ENCODE measurements at regions not wholly inside any gene's neighbourhood (a gene's known extent, or its start where the extent isn't known, plus 50 kb on each side); places are given as distances from the start of the nearest gene placed in this dataset.

DNA sequence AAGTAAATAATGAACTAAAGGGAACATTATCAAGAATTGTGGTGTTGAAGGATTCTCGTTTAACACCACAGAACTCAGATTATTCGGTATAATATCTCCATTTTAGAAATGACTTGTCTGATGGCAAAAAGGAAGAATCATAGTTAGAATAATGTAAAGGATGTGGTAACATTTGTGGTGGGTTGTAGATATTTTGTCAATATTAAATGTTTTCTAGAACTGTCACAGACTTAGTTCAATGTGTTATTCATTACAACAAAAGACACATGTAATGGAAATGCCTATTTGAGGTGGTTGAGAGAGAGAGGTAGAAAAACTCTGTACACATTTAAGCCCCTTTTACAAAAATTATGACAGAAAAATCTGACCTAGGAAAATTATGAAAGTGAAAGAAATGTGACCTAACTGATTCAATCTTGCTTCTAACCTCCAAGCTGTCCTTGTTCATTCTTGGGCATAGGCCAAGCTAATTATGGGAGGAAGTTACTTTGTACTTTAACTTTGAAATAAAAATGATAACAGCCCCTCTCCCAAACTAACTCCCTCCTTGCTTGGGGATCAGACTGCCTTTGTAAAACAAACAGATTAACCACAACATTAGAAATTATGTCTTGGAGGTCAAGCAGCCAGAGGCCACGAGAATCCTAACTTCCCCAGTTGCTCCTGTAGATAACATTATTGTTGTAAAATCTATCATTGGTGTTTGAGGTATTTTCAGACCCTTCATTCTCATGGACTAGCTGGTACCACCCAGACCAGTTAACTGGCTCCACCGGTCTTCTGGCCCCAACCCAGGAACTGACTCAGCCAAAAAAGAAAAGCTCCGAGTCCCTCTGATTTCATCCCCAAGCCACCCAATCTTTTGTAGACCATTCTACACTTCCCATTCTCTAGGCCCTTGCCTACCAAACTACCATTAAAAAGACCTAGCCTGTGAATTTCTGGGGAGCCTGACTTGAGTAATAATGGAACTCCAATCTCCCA lies 1287.8 kb upstream of the CDH8 start:
- no peak overlapping the region for H3K4me3 ChIP-seq (ENCODE audit: low read depth, low read length)
- in situ Hi-C loops (cut with HindIII; ENCODE audit: low sequenced_read_pairs) = no loop called here
- DNase-seq (ENCODE audit: low read depth, low spot score) = no peak
- TF ChIP-seq CTCF (IDR thresholded peaks at IDR 0.05; ENCODE audit: low read depth, low read length) = no peak

DNA sequence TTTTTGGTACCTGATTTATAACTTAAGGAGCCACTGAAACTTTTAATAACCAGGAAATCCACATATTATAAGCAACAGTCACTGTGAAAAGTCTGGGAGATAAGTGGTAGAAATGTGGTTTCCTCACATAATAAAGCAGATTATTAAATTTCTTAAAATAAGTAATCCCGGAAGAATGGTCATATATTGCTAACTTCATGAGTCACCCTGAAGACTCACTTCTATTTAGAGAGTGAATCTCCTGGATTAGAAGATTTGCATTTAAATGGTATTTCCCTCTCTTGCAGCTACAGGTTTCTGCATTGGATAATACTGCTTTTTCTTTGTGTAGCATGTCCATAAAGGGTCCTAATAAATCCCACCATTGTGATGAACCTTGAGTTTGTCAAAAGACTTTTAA lies 1286.8 kb upstream of the CDH8 start:
- TF ChIP-seq CTCF (IDR thresholded peaks at IDR 0.05; ENCODE audit: low read depth, low read length) = no peak
- H3K4me3 ChIP-seq (ENCODE audit: low read depth, low read length) = no peak overlapping the region
- in situ Hi-C loops (cut with HindIII; ENCODE audit: low sequenced_read_pairs) = no loop called here
- DNase-seq (ENCODE audit: low read depth, low spot score) = no peak

- no peak for DNase-seq (ENCODE audit: low read depth, low spot score)
- no peak for TF ChIP-seq CTCF (IDR thresholded peaks at IDR 0.05; ENCODE audit: low read depth, low read length)
- in situ Hi-C loops (cut with HindIII; ENCODE audit: low sequenced_read_pairs) = no loop called here
- H3K4me3 ChIP-seq (ENCODE audit: low read depth, low read length) = no peak overlapping the region
These were observed 1279.0 kb upstream of the CDH8 start for GRCh38 chr16:63315229-63315628.

GRCh38 chr16:63312346-63312745 lies 1276.1 kb upstream of the CDH8 start:
- no peak for DNase-seq (ENCODE audit: low read depth, low spot score)
- H3K4me3 ChIP-seq (ENCODE audit: low read depth, low read length) = no peak overlapping the region
- in situ Hi-C loops (cut with HindIII; ENCODE audit: low sequenced_read_pairs) = no loop called here
- TF ChIP-seq CTCF (IDR thresholded peaks at IDR 0.05; ENCODE audit: low read depth, low read length) = no peak

DNA sequence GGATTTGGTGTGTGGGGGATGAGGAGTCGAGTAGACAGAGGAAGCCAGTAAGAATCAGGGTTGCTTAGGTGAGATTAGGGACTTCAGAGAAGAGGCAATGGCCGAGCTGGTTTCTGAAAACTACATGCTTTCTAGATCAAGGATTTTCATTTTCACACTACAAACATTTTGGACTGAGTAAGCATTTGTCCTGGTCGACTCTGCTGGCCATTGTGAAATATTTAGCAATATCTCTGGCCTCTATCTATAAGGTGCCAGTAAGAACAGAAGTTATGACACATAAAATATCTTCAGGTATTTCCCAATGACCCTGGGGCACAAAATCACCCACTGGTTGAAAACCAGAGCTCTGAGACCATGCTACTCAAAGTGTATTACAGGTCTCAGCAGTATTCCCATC lies 1275.1 kb upstream of the CDH8 start:
- no peak for DNase-seq (ENCODE audit: low read depth, low spot score)
- H3K4me3 ChIP-seq (ENCODE audit: low read depth, low read length) = no peak overlapping the region
- TF ChIP-seq CTCF (IDR thresholded peaks at IDR 0.05; ENCODE audit: low read depth, low read length) = no peak
- in situ Hi-C loops (cut with HindIII; ENCODE audit: low sequenced_read_pairs) = no loop called here

GRCh38 chr16:63302811-63303210 lies 1266.6 kb upstream of the CDH8 start:
- no peak for TF ChIP-seq CTCF (IDR thresholded peaks at IDR 0.05; ENCODE audit: low read depth, low read length)
- DNase-seq (ENCODE audit: low read depth, low spot score) = no peak
- no peak overlapping the region for H3K4me3 ChIP-seq (ENCODE audit: low read depth, low read length)
- in situ Hi-C loops (cut with HindIII; ENCODE audit: low sequenced_read_pairs) = no loop called here
